ENCODE measurements at regions not wholly inside any gene's neighbourhood (a gene's known extent, or its start where the extent isn't known, plus 50 kb on each side); places are given as distances from the start of the nearest gene placed in this dataset.

- WGBS, result 79% methylated on average over 9 of the region's 9 CpGs
- peaks cover 0 to 21% (median 18%) of the 10 kb centered on the region in 4 donors for H3K9me3 ChIP-seq
These were observed 131.8 kb upstream of the HABP2 start for GRCh38 chr10:113420733-113421675.

GRCh38 chr10:113422371-113422770 lies 130.5 kb upstream of the HABP2 start:
- DNase-seq (ENCODE audit: extremely low spot score), result no peak
- H3K36me3 ChIP-seq, result no peaks in the 10 kb centered on the region
- peaks cover 0 to 8% (median 0%) of the 10 kb centered on the region in 4 donors for H3K4me1 ChIP-seq
- no peak overlapping the region for H3K27ac ChIP-seq (replicated peaks in 1 of 4)
- H3K27me3 ChIP-seq, result peaks cover 0 to 5% (median 0%) of the 10 kb centered on the region in 4 donors
- 97% methylated on average over 2 of the region's 2 CpGs for WGBS
- intact Hi-C loops (cut with DNase I), result no loop called here
- H3K9me3 ChIP-seq, result peaks cover 0 to 21% (median 18%) of the 10 kb centered on the region in 4 donors
- H3K4me3 ChIP-seq, result no peak overlapping the region
- TF ChIP-seq POLR2AphosphoS5 (IDR thresholded peaks at IDR 0.05) (no peak), POLR2A (IDR thresholded peaks at IDR 0.05; ENCODE audit: low read depth) (no peak)

More at GRCh38 chr10:113420733-113421675, 131.8 kb upstream of the HABP2 start:
- no peaks in the 10 kb centered on the region for H3K36me3 ChIP-seq
- H3K27ac ChIP-seq (replicated peaks in 1 of 4), result no peak overlapping the region
- peaks cover 0 to 5% (median 0%) of the 10 kb centered on the region in 4 donors for H3K27me3 ChIP-seq
- TF ChIP-seq POLR2AphosphoS5 (IDR thresholded peaks at IDR 0.05) (no peak), EP300 (IDR thresholded peaks at IDR 0.05) (no peak), POLR2A (IDR thresholded peaks at IDR 0.05; ENCODE audit: low read depth) (no peak), CTCF (IDR thresholded peaks at IDR 0.05) (no peak)
- no peak overlapping the region for H3K4me3 ChIP-seq
- intact Hi-C loops (cut with DNase I), result no loop called here
- DNase-seq (ENCODE audit: extremely low spot score), result no peak
- H3K4me1 ChIP-seq, result peaks cover 0 to 8% (median 0%) of the 10 kb centered on the region in 4 donors

DNA sequence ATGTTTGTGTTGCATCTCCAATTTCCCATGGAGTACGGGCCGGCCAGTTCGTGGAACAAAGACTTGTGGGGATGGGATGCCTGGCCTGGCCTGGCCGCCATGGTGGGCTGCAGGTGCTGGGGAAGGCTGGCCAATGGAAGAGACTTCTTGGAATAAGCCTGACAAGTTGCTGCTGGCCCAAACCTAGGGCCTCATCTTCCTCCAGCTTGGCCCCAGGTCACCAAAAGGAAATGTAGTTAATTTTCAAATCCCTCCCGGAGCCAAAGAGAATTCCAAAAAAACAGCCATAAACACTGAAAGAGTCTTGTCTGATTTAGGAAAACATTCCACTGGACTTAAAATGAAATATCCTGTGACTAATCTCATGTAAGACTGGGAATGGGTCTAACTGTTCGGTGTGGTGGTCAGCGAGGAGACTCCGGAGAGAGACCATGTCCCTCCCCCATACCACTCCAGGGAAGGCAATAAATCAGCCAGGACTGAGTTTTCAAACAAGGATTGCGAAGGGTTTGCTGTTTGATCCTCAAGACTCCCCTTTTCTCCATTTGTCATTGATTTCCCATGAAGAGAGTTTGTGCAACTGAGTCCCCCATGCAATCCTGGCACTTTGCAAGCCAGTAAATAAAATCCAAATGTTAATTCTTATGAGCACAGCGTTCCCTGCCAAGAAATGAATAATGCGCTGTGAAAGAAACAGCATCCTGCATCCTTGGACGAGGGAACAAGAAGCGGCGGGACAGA lies 128.7 kb upstream of the HABP2 start:
- Histone ChIP-seq H3K4me3 (no peak overlapping the region), H3K9me3 (peaks cover 0 to 19% (median 16%) of the 10 kb centered on the region in 4 donors), H3K4me1 (peaks cover 0 to 8% (median 0%) of the 10 kb centered on the region in 4 donors), H3K27ac (replicated peaks in 1 of 4) (peak overlapping the region in 1 of 4 donors; percentile 20), H3K27me3 (peaks cover 0 to 5% (median 0%) of the 10 kb centered on the region in 4 donors), H3K36me3 (no peaks in the 10 kb centered on the region)
- DNase-seq (ENCODE audit: extremely low spot score), result no peak
- TF ChIP-seq CTCF (IDR thresholded peaks at IDR 0.05), result no peak
- TF ChIP-seq EP300 (IDR thresholded peaks at IDR 0.05), result no peak
- no peak for TF ChIP-seq POLR2A (IDR thresholded peaks at IDR 0.05; ENCODE audit: low read depth)
- TF ChIP-seq POLR2AphosphoS5 (IDR thresholded peaks at IDR 0.05), result no peak
- 66% methylated on average over 14 of the region's 14 CpGs for whole genome bisulfite sequencing
- intact Hi-C loops (cut with DNase I), result no loop called here

DNA sequence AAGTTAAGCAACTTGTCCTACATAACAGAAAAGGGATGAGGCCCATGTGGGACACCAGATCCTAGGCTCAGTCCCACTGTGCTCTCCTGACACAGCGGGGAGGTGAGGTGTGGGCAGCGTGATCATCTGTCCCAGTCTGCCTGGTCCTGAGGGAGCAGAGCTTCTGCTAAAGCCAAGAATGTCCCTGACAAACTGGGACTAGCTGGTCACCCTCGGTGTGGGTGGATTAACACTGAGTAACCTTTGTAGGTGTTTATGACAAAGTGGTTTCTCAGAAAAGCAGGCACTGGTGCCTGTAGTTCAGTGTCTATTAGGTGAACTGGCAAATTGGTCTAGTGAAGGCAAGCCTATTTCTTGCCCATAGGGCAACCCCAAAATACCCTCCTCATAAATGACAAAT lies 127.8 kb upstream of the HABP2 start:
- DNase-seq (ENCODE audit: extremely low spot score), result no peak
- Histone ChIP-seq H3K9me3 (peaks cover 0 to 10% (median 7%) of the 10 kb centered on the region in 4 donors), H3K4me1 (peaks cover 0 to 8% (median 0%) of the 10 kb centered on the region in 4 donors), H3K27me3 (peaks cover 0 to 5% (median 0%) of the 10 kb centered on the region in 4 donors), H3K36me3 (no peaks in the 10 kb centered on the region), H3K4me3 (no peak overlapping the region), H3K27ac (replicated peaks in 1 of 4) (no peak overlapping the region)
- WGBS, result 93% methylated on average over 3 of the region's 3 CpGs
- intact Hi-C loops (cut with DNase I), result no loop called here
- TF ChIP-seq CTCF (IDR thresholded peaks at IDR 0.05) (no peak), POLR2A (IDR thresholded peaks at IDR 0.05; ENCODE audit: low read depth) (no peak), POLR2AphosphoS5 (IDR thresholded peaks at IDR 0.05) (no peak), EP300 (IDR thresholded peaks at IDR 0.05) (no peak)

- Histone ChIP-seq H3K4me1 (peaks cover 0 to 8% (median 0%) of the 10 kb centered on the region in 4 donors), H3K9me3 (peaks cover 0 to 8% (median 3%) of the 10 kb centered on the region in 4 donors), H3K27ac (replicated peaks in 1 of 4) (no peak overlapping the region), H3K36me3 (no peaks in the 10 kb centered on the region), H3K27me3 (peaks cover 0 to 5% (median 0%) of the 10 kb centered on the region in 4 donors), H3K4me3 (no peak overlapping the region)
- 83% methylated on average over 7 of the region's 7 CpGs for WGBS
- no peak for TF ChIP-seq POLR2A (IDR thresholded peaks at IDR 0.05; ENCODE audit: low read depth)
- TF ChIP-seq CTCF (IDR thresholded peaks at IDR 0.05), result no peak
- no peak for TF ChIP-seq POLR2AphosphoS5 (IDR thresholded peaks at IDR 0.05)
- TF ChIP-seq EP300 (IDR thresholded peaks at IDR 0.05), result no peak
- intact Hi-C loops (cut with DNase I), result no loop called here
- DNase-seq (ENCODE audit: extremely low spot score), result no peak
These were observed 127.3 kb upstream of the HABP2 start for GRCh38 chr10:113425541-113425951.

Measured in esophagus muscularis mucosa (tissue), 4 donors.